ENCODE measurements at regions not wholly inside any gene's neighbourhood (a gene's known extent, or its start where the extent isn't known, plus 50 kb on each side); places are given as distances from the start of the nearest gene placed in this dataset.

DNA sequence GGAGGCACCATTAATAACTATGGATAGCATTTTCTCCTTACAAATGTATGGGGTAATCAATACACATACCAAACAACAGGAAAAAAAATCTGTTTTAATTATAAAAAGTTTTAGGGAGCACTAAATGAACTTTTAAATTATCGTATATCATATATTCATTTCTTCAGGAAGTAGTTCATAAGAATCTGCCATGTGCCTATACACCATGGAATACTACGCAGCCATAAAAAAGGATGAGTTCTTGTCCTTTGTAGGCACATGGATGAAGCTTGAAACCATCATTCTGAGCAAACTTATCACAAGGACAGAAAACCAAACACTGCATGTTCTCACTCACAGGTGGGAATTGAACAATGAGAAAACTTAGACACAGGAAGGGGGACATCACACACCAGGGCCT, 162.1 kb upstream of the RASA1 start:
- H3K27ac ChIP-seq (ENCODE audit: low read depth, low read length, poor library complexity, severe bottlenecking), result no peak overlapping the region
- intact Hi-C loops (cut with micrococcal nuclease; ENCODE audit: unreplicated experiment), result no loop called here
- ChIA-PET POLR2A (interaction anchor here (0.8 to 2.2 kb wide), 3 partner anchors 14 to 164 kb away, joined by 4 to 8 read pairs (median 4); no protein-coding TSS in a partner anchor), CTCF (ENCODE audit: unreplicated experiment) (no interaction called here)
- H2AFZ ChIP-seq (ENCODE audit: low read length), result no peak overlapping the region
- no peaks in the 10 kb centered on the region for H3K9me2 ChIP-seq (ENCODE audit: insufficient read depth, low read length)
- no TSS peak for BruUV-seq (replicated peaks)
- no peaks in the 10 kb centered on the region for H3K36me3 ChIP-seq (ENCODE audit: insufficient read depth, low read length)
- peaks cover 40% of the 10 kb centered on the region for H3K4me1 ChIP-seq (ENCODE audit: insufficient read depth, low read length, poor library complexity, severe bottlenecking)
- no peak overlapping the region for H3K4me2 ChIP-seq (ENCODE audit: low read length)
- peaks cover 6% of the 10 kb centered on the region; the same call in 1 of the 2 replicates for H3K9me3 ChIP-seq (ENCODE audit: low read length)
- DNase-seq (ENCODE audit: low spot score), result no peak
- TF ChIP-seq, protein P1, sequence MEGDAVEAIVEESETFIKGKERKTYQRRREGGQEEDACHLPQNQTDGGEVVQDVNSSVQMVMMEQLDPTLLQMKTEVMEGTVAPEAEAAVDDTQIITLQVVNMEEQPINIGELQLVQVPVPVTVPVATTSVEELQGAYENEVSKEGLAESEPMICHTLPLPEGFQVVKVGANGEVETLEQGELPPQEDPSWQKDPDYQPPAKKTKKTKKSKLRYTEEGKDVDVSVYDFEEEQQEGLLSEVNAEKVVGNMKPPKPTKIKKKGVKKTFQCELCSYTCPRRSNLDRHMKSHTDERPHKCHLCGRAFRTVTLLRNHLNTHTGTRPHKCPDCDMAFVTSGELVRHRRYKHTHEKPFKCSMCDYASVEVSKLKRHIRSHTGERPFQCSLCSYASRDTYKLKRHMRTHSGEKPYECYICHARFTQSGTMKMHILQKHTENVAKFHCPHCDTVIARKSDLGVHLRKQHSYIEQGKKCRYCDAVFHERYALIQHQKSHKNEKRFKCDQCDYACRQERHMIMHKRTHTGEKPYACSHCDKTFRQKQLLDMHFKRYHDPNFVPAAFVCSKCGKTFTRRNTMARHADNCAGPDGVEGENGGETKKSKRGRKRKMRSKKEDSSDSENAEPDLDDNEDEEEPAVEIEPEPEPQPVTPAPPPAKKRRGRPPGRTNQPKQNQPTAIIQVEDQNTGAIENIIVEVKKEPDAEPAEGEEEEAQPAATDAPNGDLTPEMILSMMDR (conservative IDR thresholded peaks at IDR 0.05; ENCODE audit: low read length), result no peak
- no peak for TF ChIP-seq EZH2phosphoT487 (IDR thresholded peaks at IDR 0.05; ENCODE audit: borderline replicate concordance, low read depth, low read length)
- H4K20me1 ChIP-seq (ENCODE audit: insufficient read depth, low read length), result no peaks in the 10 kb centered on the region
- no peaks in the 10 kb centered on the region for H3K79me2 ChIP-seq (ENCODE audit: insufficient read depth, low read depth, low read length)
- H3K4me3 ChIP-seq (ENCODE audit: low read depth, low read length, poor library complexity, severe bottlenecking), result no peak overlapping the region

DNA sequence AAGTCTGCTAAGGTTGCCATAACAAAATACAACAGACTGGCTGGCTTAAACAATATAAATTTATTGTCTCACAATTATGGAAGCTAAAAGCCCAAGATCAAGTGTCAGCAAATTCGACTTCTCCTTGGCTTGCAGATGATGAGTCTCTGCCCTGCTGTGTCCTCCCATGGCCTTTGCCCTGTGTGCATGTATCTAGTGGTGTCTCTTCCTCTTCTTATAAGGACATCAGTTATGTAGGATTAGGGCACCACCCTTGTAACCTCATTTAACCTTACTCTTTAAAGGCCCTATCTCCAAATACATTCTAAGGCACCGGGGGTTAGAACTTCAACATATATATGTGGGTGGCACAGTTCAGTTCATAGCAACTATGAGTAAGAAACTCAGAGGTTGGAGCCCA, 157.9 kb upstream of the RASA1 start:
- intact Hi-C loops (cut with micrococcal nuclease; ENCODE audit: unreplicated experiment), result no loop called here
- DNase-seq (ENCODE audit: low spot score), result no peak
- Histone ChIP-seq H3K9me3 (ENCODE audit: low read length) (peaks cover 6% of the 10 kb centered on the region; the same call in 1 of the 2 replicates), H3K79me2 (ENCODE audit: insufficient read depth, low read depth, low read length) (no peaks in the 10 kb centered on the region), H3K4me2 (ENCODE audit: low read length) (no peak overlapping the region), H2AFZ (ENCODE audit: low read length) (no peak overlapping the region), H3K9me2 (ENCODE audit: insufficient read depth, low read length) (no peaks in the 10 kb centered on the region), H4K20me1 (ENCODE audit: insufficient read depth, low read length) (no peaks in the 10 kb centered on the region), H3K27ac (ENCODE audit: low read depth, low read length, poor library complexity, severe bottlenecking) (no peak overlapping the region), H3K36me3 (ENCODE audit: insufficient read depth, low read length) (no peaks in the 10 kb centered on the region), H3K4me1 (ENCODE audit: insufficient read depth, low read length, poor library complexity, severe bottlenecking) (peaks cover 16% of the 10 kb centered on the region), H3K4me3 (ENCODE audit: low read depth, low read length, poor library complexity, severe bottlenecking) (no peak overlapping the region)
- no peak for TF ChIP-seq EZH2phosphoT487 (IDR thresholded peaks at IDR 0.05; ENCODE audit: borderline replicate concordance, low read depth, low read length)
- TF ChIP-seq, protein P1 (conservative IDR thresholded peaks at IDR 0.05; ENCODE audit: low read length), result no peak
- ChIA-PET POLR2A (no interaction called here), CTCF (ENCODE audit: unreplicated experiment) (no interaction called here)
- no TSS peak for BruUV-seq (replicated peaks)

DNA sequence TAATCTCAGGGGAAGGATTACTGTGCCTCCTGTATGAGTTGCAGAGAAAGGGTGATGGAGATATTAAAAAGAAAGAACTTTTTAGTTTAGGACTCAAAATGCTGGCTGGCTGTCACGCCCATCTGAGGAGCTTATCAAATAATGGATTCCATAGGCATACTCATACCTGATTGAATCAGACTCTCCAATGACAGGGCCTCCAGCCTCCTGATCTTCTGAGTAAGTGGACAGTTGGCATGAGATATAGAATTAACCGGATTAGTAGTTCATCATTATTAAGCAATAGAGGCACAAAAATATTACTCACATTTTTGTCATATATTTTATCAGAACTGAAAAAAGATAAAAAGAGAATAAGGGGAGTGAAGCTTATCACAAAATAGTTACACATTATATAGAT, 157.0 kb upstream of the RASA1 start:
- CTCF ChIA-PET (ENCODE audit: unreplicated experiment), result no interaction called here
- H3K79me2 ChIP-seq (ENCODE audit: insufficient read depth, low read depth, low read length), result no peaks in the 10 kb centered on the region
- intact Hi-C loops (cut with micrococcal nuclease; ENCODE audit: unreplicated experiment), result no loop called here

More for the DNA sequence above, 157.0 kb upstream of the RASA1 start:
- H3K36me3 ChIP-seq (ENCODE audit: insufficient read depth, low read length), result no peaks in the 10 kb centered on the region
- peaks cover 16% of the 10 kb centered on the region for H3K4me1 ChIP-seq (ENCODE audit: insufficient read depth, low read length, poor library complexity, severe bottlenecking)
- no peaks in the 10 kb centered on the region for H3K9me2 ChIP-seq (ENCODE audit: insufficient read depth, low read length)
- POLR2A ChIA-PET, result interaction anchor here (0.7 to 0.9 kb wide), 2 partner anchors 90 to 1590 kb away, joined by 3 to 4 read pairs; no protein-coding TSS in a partner anchor
- no peak overlapping the region for H2AFZ ChIP-seq (ENCODE audit: low read length)
- H3K4me2 ChIP-seq (ENCODE audit: low read length), result no peak overlapping the region
- H4K20me1 ChIP-seq (ENCODE audit: insufficient read depth, low read length), result no peaks in the 10 kb centered on the region
- no peak for DNase-seq (ENCODE audit: low spot score)
- TF ChIP-seq EZH2phosphoT487 (IDR thresholded peaks at IDR 0.05; ENCODE audit: borderline replicate concordance, low read depth, low read length), result no peak
- TF ChIP-seq, protein P1 (conservative IDR thresholded peaks at IDR 0.05; ENCODE audit: low read length), result no peak
- no TSS peak for BruUV-seq (replicated peaks)
- no peak overlapping the region for H3K27ac ChIP-seq (ENCODE audit: low read depth, low read length, poor library complexity, severe bottlenecking)
- no peak overlapping the region for H3K4me3 ChIP-seq (ENCODE audit: low read depth, low read length, poor library complexity, severe bottlenecking)
- H3K9me3 ChIP-seq (ENCODE audit: low read length), result no peaks in the 10 kb centered on the region

Data from OCI-LY7 (cell line).